ENCODE measurements at regions not wholly inside any gene's neighbourhood (a gene's known extent, or its start where the extent isn't known, plus 50 kb on each side); places are given as distances from the start of the nearest gene placed in this dataset.

DNA sequence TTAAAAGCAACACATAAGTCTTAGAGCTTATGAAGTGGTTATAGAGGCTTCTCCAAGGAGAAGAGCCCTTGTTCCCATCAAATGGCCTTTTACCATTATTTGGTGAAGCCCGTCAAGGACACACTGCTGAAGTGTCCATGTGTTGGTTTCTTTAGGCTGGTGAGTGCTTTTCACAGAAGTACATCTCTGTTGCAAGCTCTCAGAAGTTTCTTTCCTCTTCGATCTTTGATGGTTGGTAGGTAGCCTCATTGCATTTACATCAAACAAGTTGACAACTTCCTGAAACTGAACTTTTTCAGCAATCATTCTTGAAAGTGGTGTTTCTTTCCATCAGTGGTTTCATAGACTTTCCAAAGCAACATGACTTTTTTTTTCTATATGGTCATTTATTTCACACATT is 465.6 kb downstream of the HDGFL1 start:
- no peak for DNase-seq

DNA sequence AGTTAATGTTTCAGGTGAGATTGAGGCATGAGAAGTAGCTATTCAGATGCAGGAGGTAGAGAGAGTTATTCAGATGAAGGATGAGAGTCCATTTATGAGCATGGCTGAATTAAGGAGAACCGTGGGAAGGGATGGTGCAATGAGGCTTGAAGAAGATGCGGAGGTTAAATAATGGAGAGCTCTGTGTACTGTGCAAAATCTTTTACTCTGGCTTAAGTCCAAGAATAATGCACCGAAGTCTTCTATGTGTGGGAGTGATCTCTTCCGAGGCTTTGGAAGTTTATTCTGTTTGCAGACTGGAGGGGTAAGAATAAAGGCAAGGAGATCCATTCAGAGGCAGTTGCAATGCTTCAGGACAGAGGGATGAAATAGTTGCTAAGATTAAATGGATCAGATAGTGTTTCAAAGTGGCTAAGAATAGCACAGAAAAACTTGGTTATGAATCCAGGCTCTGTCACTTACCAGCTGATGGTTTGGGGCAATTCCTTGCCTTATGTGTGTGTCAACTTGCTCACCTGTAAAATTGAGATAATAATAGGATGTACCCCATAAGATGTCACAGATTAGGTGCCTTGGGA is 467.1 kb downstream of the HDGFL1 start:
- DNase-seq, result no peak

DNA sequence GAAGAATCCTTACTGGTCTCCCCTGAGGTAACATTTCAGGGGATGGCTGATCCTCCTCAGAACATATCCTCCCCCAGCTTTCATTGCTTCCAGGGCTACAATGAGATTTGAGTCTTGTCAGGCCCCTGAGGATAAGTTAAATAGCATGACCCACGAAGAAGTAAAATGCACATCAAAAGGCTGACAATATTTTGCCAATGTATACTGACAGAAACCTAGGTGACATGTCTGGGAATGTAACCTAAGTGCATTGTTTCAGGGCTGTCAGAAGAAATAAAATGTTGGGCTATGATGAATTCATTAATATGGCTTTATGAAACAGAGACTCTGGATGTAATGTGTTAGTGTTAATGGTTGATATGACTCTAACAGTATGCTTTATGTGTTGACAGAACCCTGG is 471.5 kb downstream of the HDGFL1 start:
- no peak for DNase-seq

DNA sequence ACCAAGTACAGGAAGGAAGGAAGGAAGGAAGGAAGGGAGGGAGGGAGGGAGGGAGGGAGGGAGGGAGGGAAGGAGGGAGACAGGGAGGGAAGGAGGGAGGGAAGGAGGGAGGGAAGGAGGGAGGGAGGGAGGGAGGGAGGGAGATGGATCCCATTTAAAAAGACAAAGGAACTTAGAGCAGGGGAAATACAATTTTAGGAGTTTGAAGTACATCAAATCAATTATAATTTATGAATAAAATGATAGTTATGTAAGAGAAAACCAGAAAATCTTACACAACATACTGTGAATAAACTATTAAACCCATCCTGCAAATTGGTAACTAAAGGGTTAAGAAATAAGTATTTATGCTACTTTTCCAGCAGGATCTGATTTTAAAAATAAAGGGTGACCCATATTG is 475.9 kb downstream of the HDGFL1 start:
- no peak for DNase-seq

DNA sequence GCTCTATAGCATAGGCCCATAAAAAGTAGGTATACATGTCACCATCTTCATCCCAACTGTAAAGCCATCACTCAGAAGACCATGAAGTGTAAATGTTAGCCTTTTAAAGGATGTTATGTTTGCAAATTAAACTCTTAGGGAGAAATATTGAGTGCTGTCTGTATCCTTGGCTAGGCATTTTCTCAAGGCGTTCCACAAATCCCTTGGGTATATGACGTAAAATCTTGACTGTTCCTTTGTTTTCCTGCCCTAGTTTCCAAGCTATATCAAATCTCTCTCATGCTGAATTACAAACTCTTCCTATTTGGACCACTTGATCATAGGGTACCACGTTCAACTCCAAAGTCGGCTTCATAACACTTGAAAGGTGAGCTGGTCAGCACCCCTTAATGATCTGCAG is 486.2 kb downstream of the HDGFL1 start:
- DNase-seq, result no peak

DNA sequence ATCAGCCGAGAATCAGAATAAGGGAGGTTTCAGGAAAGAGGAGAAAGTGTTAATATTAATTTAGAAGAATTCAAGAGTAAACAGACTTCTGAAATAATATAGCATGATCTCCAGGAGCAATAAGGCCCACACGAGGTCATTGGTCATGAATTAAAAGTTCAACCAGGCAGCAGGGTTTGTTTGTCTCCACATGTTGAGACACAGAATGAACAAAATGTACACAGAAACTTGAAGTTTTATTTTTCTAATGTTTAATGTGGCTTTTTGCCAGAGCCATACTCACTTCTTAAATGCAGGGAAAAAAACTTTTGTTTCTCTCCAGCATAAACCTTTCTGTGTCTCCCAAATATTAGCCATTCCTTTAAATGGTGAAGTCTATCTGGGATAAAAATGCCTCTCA is 504.5 kb downstream of the HDGFL1 start:
- DNase-seq, result no peak

DNA sequence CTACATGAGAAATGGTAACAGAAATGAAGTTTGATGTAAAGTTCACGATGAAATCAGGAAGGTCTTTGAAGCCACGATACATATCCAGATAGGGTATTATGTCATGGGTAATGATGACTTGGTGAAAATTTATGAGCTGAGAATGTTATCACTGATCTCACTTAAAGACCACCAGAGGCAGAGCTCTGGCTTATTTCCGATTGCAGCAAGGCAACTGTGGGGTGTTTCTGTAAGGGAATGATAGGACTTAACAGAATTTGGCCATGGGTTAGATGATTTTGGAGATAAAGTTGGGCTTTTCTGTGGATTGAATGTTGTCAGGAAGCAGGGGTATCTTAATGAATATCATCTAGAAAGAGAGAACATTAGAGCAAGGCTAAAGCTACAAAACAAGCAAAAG is 508.4 kb downstream of the HDGFL1 start:
- no peak for DNase-seq

DNA sequence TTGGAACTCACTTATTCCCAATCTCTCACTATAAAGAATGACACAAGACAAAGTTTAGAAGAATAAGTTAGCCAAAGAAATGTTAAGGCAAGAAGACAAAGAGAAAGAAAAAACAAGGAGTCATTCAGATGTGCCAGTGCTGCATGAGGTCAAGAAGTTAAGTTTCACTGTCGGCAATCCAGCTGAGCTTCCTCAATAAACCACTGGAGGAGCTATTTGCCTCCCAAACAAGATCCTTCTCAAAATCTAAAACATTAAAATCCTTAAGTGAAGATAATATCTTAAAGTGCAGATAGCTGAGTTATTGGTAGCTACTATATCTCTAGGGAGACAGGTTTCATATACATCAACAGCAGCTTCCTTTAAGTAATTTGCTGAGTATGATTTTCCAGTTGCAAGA is 512.3 kb downstream of the HDGFL1 start:
- no peak for DNase-seq

DNA sequence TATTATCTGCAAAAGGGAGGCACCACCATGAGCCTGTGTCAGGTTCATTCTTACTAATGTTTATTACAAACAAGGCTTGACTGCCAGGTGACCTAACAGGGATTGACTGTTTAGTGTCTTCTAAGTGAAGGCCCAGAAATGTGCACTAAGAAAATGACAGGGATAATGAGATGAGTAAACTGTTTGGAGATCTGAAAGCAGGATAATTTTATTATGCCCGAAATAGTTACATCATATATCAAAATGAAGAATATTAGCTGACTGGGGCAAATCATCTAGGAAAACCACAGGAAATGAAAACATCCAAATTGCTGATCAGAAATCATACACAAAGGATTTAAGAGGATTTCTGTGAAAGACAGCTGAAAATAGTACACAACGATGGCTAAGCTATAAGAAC is 516.7 kb downstream of the HDGFL1 start:
- no peak for DNase-seq

DNA sequence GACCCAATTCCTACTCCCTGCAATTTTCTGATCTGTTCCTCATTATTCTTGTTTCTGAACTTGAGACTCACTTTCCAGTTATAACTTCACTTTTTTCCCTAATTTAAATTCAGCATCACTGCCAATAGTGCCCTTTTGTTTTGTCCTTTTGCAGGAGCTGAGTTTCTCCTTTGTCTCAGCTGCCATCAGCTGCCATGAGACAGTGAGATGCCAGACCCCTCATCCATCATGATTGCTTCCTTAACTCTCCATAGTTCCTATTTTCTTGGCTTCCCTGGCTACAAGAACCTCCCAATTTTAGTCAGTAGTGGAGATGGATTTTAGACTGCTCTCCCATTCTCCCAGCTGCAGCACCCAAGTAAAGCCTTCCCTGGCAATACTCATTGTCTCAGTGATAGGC is 518.1 kb downstream of the HDGFL1 start:
- no peak for DNase-seq

DNA sequence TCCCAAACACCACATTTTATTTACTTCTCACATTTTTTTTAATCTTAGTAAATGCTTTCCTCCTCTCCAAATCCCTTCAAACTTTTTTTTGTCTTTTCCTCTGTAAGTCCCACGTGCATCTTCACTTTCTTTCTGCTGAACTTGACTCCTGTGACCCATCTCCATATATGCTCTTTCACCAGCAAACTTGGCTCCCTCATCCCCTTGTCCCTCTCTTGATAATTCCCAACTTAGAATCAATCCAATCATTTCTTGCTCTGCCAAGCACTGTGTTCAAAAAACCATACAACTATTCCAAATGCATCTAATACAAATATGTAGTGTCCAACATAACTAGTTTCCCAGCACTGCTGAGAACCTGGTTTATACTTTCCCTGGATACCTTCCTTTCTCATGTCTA is 519.4 kb downstream of the HDGFL1 start:
- no peak for DNase-seq

DNA sequence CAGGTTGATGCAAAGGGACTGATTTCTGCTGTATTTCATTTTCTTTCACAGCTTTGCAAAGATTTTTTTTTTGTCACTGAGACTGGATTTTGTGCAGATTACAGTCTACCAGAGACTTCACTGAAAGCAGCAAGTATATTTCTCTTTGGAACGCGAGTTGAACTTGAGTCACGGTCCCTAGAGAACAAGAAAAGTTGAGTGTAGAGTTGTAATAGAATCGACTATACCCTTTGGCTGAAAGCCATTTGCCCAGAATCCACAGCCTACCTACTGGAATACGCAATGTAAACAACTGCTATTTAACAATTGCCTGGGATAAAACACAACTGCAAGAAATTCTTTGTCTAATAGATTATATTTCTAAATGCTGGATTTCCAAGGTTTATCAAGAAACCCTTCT is 520.6 kb downstream of the HDGFL1 start:
- DNase-seq, result no peak

DNA sequence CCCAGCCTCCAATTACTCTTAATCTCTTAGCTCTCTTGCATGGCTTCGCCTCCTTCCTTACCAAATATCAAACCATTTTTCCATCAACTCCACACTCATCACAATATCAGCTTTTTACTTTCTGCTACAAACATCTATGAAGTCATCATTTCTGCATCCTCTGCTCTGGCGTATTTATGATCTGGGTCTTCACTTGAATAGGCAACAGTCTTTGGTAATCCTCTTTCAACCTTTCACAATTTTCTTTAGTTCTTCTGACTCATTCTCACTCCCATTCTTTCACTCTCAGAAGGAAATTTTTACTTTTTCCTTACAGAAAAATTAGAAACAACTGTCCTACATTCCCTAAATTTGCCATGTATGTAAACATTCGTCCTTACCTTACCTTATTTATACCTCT is 522.4 kb downstream of the HDGFL1 start:
- DNase-seq, result no peak

DNA sequence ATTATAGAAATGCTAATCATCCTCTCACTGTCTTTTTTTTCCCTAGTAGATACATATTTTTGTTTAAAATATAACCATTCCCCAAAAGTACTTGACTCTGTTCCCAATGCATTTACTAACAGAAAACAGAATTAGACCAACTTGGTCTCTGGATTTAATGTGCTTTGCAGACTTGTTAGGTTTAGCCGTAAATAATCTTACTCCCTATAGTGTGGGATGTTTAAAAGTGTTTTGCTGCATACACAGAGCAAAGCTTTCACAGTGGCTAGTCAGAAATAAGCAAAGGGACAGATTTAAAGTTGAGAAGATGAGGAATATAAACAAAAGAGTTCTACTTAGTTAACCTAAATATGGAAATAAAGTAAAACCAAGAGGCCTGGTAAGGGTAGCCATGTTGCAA is 527.5 kb downstream of the HDGFL1 start:
- no peak for DNase-seq

DNA sequence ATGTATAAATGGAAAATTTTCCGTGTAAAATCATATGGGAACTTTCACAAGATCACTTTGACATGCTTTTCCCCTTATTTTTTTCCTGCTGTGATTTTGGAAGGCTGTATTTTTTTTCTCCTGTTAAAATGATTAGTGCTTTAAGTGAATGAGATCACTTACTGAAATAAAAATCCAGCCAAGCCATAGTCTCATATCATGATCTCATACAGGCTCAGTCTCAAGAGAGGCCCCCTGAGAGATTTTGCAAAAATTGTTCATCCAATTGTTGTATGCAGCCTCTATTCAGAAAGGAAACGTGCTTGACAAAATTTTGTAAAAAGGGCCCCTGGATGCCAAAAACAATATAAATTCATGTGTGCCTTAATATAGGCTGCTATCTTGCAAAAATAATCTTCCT is 528.2 kb downstream of the HDGFL1 start:
- DNase-seq, result no peak

DNA sequence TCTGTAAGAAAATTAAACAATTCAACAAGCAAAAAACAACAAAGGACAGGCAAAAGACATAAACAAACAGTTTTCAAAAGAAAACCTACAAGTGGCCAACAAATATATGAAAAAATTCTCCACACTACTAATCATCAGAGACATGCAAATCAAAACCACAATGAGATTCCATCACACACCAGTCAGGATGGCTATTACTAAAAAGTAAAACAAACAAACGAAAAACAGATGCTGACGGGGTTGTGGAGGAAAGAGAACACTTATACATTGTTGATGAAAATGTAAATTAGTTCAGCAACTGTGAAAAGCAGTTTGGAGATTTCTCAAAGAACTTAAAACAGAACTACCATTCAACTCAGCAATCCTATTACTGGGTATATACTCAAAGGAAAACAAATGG is 537.6 kb downstream of the HDGFL1 start:
- DNase-seq, result no peak

DNA sequence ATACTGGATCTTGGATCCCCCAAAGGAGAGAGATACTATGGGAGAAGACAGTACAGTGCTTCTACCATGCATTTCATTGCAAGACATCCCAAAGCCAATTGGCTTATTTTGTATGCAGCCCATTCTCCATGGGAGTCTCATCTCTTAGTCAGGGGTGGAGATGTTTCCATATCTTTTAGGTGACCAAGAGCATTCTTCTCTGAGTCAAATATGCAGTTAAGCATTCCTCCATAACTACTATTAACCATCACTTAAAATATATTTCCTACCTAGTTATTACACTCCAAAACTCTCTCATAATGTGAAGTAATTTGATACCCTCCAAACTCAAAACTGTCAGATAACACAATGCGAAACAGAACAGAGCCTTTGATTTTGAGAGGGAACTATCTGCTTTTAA is 542.6 kb downstream of the HDGFL1 start:
- no peak for DNase-seq

DNA sequence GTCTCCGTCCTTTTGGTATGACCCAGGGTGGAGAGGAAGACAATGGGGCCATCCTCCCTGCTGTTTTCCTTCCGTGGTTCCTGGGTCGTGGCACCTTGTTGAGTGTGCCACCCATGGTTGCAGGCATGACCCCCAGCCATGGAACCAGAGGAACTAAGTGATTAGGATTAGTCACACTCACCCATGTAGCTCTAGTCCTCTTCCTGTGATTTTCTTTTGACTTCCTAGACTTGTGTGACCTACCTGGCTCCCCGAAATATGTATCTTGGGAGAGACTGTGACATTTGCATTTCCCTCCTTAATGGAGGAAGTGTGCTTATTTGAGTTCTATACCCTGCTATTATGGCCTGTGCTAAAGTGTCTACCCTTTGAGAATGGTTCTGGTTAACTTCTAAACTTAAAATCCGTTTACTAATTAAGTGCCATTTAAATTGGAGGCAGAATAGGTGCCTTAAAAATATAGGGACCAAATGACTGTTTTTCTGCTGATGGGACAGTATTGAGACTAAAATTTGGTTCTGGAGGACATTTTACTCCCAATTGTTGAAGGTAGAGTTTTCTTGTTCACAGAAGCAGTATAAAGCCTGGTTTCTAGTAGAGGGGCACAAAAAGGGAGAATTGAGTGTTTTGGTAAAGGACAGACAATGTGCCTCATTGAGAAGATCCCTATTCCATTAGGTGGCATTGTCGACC is 545.6 kb downstream of the HDGFL1 start:
- no peak for DNase-seq

DNA sequence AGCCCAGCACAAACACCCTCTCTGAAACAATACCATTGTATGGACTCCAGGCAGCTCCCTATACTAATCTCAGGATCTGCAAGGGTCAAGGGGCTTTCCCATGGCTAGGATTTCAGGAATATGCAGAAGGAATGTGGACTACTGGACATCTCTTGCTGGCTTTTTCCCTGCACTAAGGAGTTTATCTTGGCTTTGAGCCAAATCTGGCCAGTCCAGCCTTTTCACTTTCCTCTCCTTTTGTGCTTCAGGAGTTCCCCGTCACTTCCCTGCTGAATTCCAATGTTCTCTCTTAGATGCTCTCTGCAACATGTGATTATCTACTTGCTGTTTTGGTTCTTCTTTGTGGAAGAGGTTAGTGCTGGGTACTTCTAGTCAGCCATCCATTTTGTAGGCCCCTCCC is 568.2 kb downstream of the HDGFL1 start:
- peak; percentile 40 for DNase-seq

DNA sequence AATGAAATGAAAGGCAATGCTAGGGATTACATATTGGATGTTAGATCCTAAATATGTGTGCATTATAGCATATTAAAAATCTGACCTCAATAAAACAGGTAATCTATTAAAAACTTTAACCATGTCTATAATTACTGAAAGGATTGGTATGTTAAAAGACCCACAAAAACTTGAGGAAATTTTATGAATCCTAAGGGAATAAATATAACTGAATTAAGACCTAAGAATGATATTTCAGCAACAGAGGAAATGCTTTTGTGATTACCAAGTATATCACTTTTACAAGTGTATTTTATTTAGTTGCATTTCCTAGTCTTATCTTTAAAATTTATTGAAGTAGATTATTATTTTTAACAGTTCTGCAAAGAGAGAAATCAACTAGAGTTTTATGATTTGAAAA is 571.5 kb downstream of the HDGFL1 start:
- DNase-seq, result no peak

DNA sequence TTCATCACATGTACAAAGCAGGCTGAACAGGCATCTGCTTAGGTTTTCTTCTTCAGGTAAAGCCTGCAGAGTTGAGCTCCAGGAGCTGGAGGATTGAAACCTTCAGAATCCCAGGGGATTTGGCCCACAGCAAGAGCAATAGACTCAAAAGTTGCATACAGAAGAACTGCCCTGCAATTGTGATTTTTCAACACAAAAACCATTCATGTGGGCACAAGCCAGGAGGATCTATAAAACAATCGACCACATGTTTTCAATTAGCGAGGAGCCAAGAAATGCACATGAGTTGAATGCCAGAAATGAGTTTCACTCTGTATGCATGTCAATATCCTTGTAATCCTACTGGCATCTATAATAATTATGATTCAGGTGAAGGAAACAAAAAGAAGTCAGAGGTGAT is 576.4 kb downstream of the HDGFL1 start:
- DNase-seq, result no peak

DNA sequence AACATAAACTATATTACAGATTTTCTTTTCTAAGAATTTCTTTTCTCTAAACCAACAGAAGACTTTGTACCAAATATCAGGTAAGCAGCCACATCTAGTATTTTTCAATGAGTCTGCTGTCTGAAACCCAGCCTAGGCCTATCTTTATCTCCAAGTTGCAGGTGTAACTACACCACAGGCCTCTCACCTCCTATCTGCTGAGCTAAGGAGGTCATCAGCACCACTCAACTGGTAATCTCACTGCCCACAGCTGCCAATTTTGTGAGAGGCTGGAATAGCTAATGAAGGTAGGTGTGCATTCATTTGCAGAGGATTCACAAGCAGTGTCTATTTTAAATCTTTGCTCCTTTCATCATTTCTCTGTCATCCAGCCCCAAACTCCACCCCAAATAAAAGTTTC is 584.8 kb downstream of the HDGFL1 start:
- no peak for DNase-seq

DNA sequence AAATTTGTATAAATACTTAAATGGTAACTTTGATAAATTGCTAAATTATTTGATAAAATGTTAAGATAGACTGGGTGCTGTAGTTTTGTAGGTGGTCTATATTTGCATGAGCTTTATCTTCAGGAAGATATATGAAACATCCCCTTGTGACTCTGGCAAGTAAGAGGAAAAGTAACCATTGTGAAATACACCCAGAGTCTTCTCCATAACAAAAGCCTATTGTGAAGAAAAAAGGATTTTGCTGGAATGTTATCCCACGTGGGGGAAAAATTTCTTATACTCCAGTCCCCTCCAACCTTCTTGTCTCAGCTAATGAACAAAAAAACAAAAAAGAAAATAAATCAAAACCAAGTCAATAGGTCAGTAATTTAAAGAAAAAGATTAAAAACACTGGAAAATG is 600.7 kb downstream of the HDGFL1 start:
- DNase-seq, result no peak

DNA sequence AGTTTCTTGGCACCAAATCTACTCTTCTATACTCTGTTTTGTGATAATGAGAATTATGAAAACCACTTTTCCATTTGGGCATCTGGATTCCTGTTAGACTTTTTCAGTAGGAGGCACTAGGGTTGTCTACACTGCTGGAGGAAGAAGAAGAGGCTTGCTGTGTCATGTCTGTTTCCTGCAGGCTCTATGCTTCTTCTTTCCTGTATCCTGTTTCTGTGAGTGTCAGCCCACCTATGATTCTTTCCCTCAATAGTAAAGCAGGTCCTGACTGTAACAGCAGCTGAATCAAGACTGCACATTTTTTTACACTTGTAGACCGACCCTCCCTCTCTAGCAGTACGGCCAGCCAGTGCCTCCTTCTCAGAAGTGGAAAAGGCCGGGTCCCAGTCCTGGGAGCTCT is 603.9 kb downstream of the HDGFL1 start:
- no peak for DNase-seq

DNA sequence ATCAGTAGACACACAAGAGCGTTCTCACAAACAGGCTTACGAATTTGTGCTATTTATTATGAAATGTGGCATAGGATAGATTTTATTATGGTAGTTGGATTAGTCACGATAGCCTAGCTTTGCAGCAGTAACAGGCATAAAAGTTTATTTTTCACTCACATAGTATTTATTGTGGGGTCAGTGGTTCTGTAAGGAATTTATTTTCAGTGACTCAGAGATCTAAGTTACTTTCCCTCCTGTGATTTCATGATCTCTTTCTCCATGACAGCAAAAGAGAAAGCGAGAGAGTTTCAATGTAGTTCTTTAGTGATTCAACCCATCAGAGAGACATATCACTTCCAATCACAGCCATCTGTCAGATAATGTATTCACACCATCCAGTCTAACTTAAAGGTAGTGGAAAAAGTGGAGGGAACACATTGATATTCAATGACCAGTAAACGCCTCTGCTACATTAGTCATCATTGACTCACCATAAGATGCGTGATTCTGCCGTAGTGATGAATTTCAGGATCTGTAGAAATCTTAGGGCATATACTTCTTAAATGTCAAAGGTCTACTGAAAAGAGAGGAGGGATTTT is 605.5 kb downstream of the HDGFL1 start:
- DNase-seq, result no peak
